ENCODE measurements at regions not wholly inside any gene's neighbourhood (a gene's known extent, or its start where the extent isn't known, plus 50 kb on each side); places are given as distances from the start of the nearest gene placed in this dataset.

- intact Hi-C loops (cut with micrococcal nuclease): no loop called here
- H3K4me3 ChIP-seq (replicated peaks in 1 of 3; ENCODE audit: low read depth in 2 of 3, low read length in 3 of 3): no peak overlapping the region
- H3K9me3 Mint-ChIP-seq: peaks cover 0 to 10% (median 0%) of the 10 kb centered on the region in 7 donors
- H3K36me3 Mint-ChIP-seq: no peaks in the 10 kb centered on the region
- no peak for TF ChIP-seq CTCF (IDR thresholded peaks at IDR 0.05)
- H3K36me3 ChIP-seq (replicated peaks in 1 of 2; ENCODE audit: control insufficient read depth in 1 of 2, insufficient read depth in 2 of 2, low read length in 2 of 2): no peaks in the 10 kb centered on the region
- no peak overlapping the region for H3K27ac ChIP-seq (ENCODE audit: low read depth in 1 of 2, low read length in 2 of 2)
- no peaks in the 10 kb centered on the region for H4K20me1 ChIP-seq (ENCODE audit: insufficient read depth, low read length)
- no peak overlapping the region for H2AFZ ChIP-seq (ENCODE audit: insufficient read depth, low read depth, low read length, poor library complexity, severe bottlenecking)
- H3K27me3 Mint-ChIP-seq (ENCODE audit: low read depth in 3 of 3): peaks cover 0 to 2% (median 0%) of the 10 kb centered on the region in 3 donors
- H3K4me3 Mint-ChIP-seq: no peak overlapping the region
- H3K9ac ChIP-seq (ENCODE audit: insufficient read depth, low read length, poor library complexity, severe bottlenecking): no peak overlapping the region
- no peaks in the 10 kb centered on the region for H3K27me3 ChIP-seq (ENCODE audit: control insufficient read depth in 2 of 2, insufficient read depth in 2 of 2, low read length in 2 of 2)
- no peaks in the 10 kb centered on the region for H3K79me2 ChIP-seq (ENCODE audit: insufficient read depth, low read length)
- peaks cover 0 to 2% of the 10 kb centered on the region in 2 donors for H3K9me3 ChIP-seq (replicated peaks in 1 of 2; ENCODE audit: control insufficient read depth in 1 of 2, insufficient read depth in 1 of 2, low read length in 2 of 2)
- no peak for DNase-seq
- no peaks in the 10 kb centered on the region for H3K4me1 Mint-ChIP-seq
- no peak overlapping the region for H3K4me2 ChIP-seq (replicated peaks; ENCODE audit: extremely low read depth, low read length, poor library complexity, severe bottlenecking)
- no peaks in the 10 kb centered on the region for H3K4me1 ChIP-seq (ENCODE audit: control insufficient read depth in 1 of 2, insufficient read depth in 2 of 2, low read length in 2 of 2)
- no peak overlapping the region for H3K27ac Mint-ChIP-seq
Observed at GRCh38 chr1:96400089-96400488, 321.5 kb upstream of the PTBP2 start.

- H3K4me1 Mint-ChIP-seq: no peaks in the 10 kb centered on the region
- Histone ChIP-seq H3K4me3 (replicated peaks in 1 of 3; ENCODE audit: low read depth in 2 of 3, low read length in 3 of 3) (no peak overlapping the region), H3K27me3 (ENCODE audit: control insufficient read depth in 2 of 2, insufficient read depth in 2 of 2, low read length in 2 of 2) (no peaks in the 10 kb centered on the region), H4K20me1 (ENCODE audit: insufficient read depth, low read length) (no peaks in the 10 kb centered on the region), H3K79me2 (ENCODE audit: insufficient read depth, low read length) (no peaks in the 10 kb centered on the region), H3K4me1 (ENCODE audit: control insufficient read depth in 1 of 2, insufficient read depth in 2 of 2, low read length in 2 of 2) (no peaks in the 10 kb centered on the region), H3K9ac (ENCODE audit: insufficient read depth, low read length, poor library complexity, severe bottlenecking) (no peak overlapping the region), H2AFZ (ENCODE audit: insufficient read depth, low read depth, low read length, poor library complexity, severe bottlenecking) (no peak overlapping the region), H3K9me3 (replicated peaks in 1 of 2; ENCODE audit: control insufficient read depth in 1 of 2, insufficient read depth in 1 of 2, low read length in 2 of 2) (no peaks in the 10 kb centered on the region), H3K27ac (ENCODE audit: low read depth in 1 of 2, low read length in 2 of 2) (no peak overlapping the region), H3K4me2 (replicated peaks; ENCODE audit: extremely low read depth, low read length, poor library complexity, severe bottlenecking) (no peak overlapping the region), H3K36me3 (replicated peaks in 1 of 2; ENCODE audit: control insufficient read depth in 1 of 2, insufficient read depth in 2 of 2, low read length in 2 of 2) (no peaks in the 10 kb centered on the region)
- WGBS (ENCODE audit: insufficient coverage): 82% methylated on average over 4 of the region's 4 CpGs
- intact Hi-C loops (cut with micrococcal nuclease): no loop called here
- H3K27ac Mint-ChIP-seq: no peak overlapping the region
- DNase-seq: no peak
- TF ChIP-seq CTCF (IDR thresholded peaks at IDR 0.05): no peak
- H3K9me3 Mint-ChIP-seq: peaks cover 0 to 4% (median 3%) of the 10 kb centered on the region in 7 donors
- H3K27me3 Mint-ChIP-seq (ENCODE audit: low read depth in 3 of 3): peaks cover 0 to 2% (median 0%) of the 10 kb centered on the region in 3 donors
- H3K36me3 Mint-ChIP-seq: no peaks in the 10 kb centered on the region
- peak overlapping the region in 1 of 2 donors; percentile 4 for H3K4me3 Mint-ChIP-seq
Observed at GRCh38 chr1:96409087-96409486, 312.5 kb upstream of the PTBP2 start.

All from CD14-positive monocyte (primary cell).